GM19438 (cell line): ENCODE measurements at regions not wholly inside any gene's neighbourhood (a gene's known extent, or its start where the extent isn't known, plus 50 kb on each side); places are given as distances from the start of the nearest gene placed in this dataset.

Experiments
- ATAC-seq: cut with Tn5 transposase; IDR thresholded peaks from one replicate; pipeline ENCODE4 v1.9.1; 2021; ENCODE audit warnings: low read depth; ENCODE audit not compliant: unreplicated experiment

DNA sequence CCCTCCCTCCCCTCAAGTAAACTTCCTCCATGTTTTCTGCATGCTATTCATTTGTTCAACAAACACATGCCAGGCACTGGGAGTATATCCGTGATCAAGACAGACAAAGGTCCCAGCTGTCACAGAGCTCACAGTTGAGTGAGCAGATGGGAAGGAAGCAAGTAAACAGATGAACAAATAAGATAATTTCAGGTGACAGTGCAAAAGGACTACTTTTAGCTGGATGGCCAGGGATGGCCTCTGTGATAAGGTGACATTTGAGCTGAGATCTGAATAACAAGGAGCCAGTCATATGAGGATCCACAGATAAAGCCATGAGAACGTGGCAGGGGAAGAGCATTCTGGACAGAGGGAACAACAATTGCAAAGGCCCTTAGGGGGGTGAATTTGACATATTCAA lies 121.7 kb upstream of the RAD23B start:
- no peak for ATAC-seq

DNA sequence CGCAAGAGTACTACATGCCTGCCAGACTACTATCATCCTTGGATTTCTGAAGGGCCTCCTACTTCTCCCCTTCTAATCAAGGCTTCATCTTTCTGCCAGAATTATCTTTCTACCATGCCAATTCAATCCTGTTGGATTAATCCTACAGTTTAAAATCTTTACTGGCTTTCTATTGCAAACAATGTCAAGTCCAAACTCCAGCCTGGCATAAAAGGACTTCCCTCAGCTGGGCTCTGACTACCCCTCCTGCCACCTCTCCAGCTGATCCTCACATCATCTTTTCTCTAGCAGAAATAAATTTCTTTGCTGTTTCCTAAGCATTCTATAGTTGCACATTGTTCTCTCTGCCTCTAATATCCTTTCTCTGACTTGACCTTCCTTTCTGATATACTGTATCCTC lies 119.7 kb upstream of the RAD23B start:
- no peak for ATAC-seq

DNA sequence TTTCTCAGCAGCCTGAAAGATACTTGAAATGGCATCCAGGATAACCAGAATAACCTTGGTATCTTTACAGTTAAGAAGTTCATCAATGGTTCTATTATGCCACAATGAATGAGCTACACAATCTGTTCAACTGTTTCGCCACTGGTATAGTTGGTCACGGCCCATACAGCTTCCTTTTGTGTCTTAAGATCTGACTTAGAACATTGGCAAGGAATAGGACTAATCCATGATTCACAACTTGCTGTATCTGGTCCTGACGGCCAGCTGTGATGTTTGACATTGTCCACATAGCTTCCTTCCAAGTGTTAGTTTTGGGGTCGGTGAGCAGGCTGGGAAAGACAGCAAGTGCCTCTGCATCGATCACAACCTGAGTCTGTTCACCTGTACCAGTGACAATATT lies 113.3 kb upstream of the RAD23B start:
- ATAC-seq = no peak

DNA sequence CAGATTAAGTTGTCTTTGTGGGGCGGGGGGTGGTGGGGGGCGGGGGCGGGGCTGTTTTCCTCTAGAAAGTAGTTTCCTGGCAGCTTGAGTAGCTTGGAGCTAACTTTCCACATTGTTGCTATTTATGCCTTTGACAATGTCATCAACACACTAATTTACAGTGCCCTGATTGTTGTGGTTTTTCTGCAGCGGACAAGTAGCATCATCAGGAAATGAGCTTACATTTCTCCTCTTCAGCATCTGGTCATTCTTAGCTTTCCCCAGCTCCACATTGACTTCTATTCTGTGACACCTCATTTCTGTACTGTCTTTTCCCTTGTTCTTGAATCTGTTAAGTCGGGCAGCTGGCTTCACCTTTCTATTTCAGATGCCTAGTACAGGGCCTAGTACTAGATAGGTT lies 112.3 kb upstream of the RAD23B start:
- no peak for ATAC-seq

DNA sequence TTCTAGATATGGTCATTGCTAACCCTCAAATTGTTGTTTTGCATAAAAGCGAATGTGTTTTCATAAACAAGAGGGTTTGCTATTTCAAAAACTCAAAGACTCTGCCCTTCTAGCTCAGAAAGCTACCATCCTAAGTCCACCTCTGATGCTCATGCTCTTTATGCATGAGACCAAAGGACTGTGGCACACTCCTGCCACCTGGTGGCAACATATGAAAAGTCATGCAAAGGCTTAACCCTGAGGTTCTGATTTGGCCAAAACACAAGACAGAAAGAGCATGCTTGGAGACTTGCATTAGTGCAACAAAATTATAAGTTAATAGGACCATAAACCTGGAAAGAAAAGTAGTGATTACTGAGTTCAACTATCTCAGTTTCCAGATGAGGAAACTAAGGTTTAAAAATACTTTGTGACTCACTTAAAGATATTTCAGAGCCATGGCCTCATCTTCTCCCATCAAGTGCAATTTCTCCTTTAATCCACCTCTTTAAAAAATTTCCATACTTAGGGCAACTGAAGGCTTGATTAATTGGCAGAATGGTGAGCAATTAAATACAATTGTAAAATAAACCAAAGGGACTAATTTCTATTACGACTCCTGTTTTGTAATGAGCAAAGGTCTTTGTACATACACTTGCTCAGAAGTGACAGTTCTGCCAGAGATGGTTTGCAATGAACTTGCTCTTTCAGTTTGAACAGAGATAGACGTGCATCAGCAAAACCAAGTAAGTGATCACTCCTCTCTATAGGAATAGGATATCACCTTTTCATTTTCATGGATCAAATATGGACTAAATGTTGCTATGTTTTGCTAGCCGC lies 110.7 kb upstream of the RAD23B start:
- ATAC-seq = peak; percentile 79

DNA sequence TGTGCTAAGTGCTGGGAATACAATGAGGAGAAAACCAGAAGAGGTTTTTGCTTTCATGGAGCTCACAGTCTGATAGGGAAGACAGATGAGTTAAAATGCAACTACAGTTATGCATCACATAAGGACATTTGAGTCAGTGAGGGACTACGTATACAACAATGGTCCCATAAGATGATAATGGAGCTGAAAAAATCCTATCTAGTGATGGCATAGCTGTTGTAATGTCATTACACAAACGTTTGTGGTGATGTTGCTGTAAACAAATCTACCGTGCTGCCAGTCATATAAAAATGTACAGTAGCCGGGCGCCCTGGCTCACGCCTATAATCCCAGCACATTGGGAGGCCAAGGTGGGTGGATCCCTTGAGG lies 110.1 kb upstream of the RAD23B start:
- peak; percentile 33 for ATAC-seq

DNA sequence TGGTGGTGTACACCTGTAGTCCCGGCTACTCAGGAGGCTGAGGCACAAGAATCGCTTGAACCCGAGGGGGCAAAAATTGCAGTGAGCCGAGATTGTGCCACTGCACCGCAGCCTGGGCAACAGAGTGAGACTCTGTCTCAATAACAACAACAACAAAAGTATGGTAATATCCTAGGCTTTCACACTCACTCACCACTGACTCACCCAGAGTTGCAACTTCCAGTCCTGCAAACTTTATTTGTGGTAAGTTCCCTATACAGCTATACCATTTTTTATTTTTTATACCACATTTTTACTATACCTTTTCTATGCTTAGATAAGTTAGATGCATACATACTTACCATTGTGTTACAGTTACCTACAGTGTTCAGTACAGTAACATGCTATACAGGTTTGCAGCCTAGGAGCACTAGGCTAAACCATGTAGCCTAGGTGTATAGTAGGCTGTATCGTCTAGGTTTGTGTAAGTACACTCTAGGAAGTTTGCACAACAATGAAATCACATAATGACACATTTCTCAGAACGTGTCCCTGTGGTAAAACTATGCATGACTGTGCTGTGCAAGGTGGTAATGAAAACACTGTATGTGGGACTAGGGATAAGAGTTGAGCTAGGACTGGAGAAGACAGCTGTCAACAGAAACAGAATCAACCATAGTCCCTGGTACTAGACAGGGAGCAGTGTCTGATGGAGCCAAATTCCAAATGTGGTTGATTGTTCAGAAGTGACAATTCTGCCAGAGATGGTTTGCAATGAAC lies 109.5 kb upstream of the RAD23B start:
- no peak for ATAC-seq

DNA sequence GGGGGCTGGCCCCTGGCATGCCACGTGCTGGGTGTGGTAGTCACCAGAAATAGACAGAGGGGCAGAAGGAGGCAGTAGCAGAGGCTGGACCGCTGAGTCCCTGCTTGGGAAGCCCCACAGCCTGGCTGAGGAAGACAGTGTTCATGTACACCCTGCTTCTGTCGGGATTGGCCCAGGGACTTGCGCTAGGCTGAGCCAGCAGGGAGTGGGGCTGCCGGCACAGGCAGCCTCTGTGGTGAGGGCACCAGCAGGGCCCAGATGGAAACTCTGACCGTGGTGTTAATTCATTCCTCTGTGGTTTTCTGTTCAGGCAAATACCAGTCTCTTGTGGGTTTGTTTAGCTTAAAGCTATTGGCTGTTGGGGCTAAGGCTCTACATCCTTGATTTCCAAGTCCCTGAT lies 108.6 kb upstream of the RAD23B start:
- ATAC-seq = no peak

DNA sequence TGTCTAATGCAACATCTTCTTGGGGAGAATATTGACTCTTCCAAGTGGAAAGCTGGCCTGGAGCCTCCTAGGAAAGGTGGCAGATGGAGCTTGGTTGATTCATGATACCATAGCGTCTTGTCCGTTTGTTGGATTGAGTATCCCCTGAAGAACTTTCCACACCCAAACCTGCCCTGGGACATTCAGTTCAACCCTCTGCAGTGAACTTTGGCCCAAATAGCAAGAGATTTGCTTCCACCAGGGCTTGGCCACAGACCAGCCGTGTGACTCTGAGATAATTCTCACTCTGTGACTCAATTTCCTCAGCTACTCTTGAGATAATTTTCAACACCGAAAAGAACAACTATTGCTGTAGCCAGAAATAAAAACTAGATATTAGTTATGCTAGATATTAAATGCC lies 108.0 kb upstream of the RAD23B start:
- ATAC-seq = no peak

DNA sequence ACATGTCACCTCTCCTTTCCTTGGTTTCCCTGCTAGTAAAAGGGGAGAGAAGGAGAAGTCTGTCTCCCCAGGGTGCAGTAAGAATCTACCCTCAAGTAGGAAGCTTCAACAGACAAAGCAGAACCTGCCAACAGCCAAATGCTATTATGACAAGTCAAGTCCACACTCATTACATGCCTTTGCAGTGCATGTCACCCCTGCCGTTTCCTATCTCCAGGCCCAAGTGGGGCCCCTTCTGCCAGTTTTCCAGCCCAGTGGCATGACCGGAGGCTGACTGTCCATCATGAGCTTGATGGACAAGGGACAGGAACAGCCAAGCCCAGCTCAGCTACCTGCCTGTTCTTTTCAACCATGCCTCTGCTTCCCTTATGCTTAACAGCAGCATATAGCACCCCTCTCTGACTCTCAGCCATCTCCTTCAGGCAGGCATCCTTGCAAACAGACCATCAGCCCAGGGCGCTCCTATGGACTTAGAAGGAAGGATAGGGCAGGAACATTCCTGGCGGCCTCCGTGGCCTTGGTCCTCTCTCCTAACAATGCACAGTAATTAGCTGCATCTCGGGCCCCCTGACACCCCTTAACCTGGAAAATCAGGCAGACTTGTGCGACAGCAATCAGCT lies 107.2 kb upstream of the RAD23B start:
- no peak for ATAC-seq

DNA sequence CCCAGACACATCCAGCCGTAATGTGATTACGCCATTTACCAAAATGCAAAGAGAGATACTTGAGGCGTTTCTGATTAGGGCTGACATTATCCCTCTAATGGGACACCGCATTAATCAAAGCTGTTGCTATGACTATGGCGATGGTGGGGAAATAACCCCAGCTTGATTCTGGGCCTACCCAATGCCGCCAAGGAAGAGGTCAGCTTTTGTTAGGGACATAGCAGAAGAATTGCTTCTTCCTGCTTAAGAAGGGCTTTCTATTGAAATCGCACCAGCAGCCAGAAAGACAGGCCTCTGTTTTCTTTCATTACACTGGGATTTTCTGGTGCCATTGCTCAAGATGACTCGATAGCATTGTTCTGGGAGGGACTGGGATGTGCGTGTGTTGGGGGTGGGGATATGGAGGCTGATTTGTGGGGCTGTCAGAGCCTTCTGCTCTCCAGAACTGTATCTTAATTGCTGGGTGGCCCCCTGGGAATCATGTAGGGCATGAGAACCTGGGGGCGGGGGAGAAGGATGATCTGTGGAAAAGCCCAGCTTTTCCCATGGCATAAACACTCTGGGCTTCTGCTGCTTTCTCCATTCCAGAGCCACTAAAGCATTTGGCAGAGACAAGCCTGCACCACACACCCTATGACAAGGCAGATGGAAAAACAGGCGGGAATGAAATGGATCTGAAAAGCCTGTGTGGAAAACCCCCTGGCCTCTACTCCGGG lies 106.5 kb upstream of the RAD23B start:
- no peak for ATAC-seq

DNA sequence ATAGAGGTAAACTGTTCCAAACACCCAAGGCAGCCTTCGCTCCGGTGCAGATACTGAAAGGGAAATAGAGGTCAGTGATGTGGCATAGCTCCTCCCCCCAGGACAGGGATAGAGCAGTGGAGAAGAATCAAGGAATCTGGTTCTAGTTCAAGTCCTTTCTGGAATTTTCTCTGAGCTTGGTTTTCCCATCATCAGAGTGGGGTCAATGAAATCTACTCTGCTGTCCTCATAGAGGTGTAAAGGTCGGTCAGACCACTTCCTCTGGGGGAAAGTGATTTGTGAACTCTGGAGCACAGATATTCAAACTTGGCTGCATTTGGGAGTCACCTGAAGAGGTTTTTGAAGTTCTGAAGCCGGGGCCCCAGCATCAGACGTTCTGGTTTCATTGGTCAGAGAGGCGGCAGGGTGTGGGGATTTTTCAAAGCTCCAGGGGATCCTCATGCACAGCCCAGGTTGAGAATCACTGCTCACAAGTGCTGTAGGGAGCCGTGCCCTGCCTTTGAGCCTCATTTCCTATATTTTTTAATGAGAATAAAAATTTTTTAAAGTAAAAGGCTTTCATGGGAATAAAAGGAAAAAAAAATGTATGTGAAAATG lies 105.7 kb upstream of the RAD23B start:
- ATAC-seq = no peak

DNA sequence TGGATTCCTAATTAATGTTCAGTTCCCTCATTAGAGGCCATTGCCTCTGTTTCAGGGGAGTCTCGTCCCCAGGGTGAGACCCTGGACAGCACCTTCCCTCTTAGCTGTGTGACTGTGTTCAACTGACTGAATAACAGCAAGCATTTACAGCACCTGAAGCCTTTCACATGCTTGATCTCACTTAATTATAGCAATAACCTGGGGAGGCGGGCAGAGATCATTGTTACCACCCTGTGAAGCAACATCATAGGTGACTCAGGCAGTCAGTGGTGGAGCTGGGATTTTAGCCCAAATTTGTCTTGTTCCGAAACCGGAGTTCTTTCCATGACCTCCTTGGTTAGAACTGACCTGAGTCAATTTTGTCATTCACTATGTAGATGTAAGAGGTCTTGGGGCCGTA lies 105.2 kb upstream of the RAD23B start:
- no peak for ATAC-seq

DNA sequence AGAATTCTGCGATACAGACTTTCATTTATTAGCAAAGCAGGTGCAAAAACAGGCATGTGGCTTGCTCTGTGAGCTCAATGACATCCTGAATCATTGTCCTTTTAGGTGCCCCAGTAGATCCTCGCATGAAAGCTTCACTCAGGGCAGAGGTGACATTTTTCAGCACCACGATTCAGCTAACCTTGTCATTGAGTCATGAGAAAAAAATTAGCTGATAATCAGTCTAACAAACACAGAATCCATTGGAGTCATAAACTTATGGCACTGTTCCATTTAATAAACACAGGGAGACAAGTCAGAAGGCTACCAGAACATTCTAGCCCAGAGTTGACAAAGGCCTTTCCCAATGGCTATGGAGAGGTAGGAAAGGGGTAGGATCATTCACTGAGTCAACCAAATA lies 104.8 kb upstream of the RAD23B start:
- ATAC-seq = no peak

DNA sequence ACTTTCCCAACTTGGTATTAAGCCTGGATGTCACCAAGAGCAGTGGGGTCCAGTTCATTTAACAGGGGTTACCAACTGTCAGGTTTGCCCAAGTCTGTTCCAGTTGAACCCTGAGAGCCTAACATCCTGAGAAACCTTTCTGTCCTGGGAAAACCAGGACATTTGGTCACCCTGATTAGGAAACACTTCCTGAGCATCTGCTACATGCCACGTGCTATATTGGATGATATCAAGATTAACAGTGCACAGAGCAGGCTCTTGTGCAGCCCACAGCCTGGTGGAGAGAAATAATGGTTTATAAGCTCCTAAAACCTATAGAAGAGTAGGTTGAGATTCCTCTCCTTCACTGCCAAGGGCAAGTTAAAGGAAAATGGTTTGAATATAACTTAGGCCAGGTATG lies 102.9 kb upstream of the RAD23B start:
- ATAC-seq = no peak

DNA sequence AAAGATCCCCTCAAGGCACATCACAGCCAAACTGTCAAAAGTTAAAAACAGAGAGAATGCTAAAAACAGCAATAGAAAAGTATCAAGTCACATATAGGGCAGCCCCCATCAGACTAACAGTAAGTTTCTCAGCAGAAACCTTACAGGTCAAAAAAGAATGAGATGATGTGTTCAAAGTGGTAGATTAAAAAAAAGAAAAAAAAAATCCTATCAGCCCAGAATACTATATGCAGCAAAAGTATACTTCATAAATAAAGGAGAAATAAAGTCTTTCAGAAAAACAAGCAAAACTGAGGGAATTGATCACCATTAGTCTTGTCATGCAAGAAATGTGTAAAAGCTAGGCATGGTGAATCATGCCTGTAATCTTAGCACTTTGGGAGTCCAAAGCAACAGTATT lies 99.9 kb upstream of the RAD23B start:
- ATAC-seq = no peak

DNA sequence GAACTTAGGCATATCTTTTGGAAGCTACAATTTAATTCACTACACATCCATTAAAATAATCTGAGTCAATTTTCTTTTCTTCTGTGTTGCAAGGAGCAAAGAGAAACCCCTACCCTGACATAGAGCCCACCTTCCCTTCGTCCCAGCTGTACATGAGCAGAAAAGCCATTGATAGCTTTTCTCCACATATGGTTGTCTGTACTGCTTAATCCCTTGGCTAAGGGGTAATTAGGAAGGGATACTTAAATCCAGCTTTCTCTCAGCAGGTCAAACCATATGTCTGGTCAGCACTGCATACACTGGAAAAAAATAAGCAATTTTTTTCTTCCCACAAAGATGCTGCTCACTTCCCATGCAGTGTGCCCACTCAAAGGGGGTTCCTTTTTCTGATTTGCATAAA lies 94.7 kb upstream of the RAD23B start:
- ATAC-seq = no peak

DNA sequence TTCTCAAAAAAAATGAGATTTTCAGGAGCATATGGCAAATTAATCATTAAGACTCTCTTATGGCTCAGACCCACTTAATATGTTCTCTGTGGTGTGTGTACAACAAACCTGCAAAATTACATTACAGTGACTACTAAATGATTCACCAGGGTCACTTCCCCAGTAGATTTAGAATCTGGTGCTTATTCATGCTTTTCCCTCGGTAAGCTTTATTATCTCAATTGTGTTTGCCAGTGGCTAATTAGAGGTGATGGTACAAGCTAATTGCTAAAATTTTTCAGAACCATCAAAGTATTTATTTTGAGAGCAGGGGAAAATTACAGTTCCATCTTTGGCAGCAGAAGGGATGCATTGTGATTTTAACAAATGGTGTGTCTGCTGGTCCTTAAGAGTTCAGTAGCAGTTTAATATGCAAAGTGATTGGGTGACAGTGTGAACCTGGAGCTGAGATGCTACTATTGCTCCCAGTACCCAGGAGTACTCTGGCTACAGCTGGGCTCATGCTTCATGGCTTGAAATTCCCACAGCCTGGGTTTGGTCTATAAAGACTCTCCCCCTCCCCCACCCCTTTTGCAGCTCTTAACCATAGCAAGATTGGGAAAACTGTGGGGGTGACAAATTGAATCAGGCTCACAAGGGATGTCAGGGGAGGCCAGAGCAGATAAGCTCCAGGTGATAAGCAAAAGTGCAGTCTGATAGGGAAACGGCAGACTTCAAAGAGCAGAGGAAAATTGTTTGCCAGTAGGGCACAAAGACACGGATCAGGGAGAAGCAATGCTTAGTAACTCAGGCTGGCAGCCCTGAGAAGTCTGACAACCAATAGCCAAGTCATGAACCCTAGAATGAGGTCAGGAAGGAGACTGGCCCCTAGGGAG lies 92.8 kb upstream of the RAD23B start:
- ATAC-seq = no peak

DNA sequence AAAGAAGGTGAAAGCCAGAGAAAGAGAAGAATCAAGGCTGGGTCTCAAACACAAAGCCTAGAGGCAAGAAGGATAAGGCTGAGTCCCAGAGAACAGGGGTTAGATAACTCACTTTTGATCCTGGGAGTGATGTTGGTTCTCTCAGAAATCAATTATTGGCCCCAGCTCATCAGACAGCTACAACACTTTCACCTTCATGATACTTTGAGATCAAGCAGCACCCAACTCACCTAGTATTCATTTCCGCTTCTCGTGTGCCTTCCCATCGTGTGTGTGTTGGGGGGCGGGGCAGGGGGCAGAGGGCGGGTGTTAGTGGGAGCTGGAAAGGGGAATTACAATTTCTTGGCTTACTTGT lies 92.2 kb upstream of the RAD23B start:
- no peak for ATAC-seq

DNA sequence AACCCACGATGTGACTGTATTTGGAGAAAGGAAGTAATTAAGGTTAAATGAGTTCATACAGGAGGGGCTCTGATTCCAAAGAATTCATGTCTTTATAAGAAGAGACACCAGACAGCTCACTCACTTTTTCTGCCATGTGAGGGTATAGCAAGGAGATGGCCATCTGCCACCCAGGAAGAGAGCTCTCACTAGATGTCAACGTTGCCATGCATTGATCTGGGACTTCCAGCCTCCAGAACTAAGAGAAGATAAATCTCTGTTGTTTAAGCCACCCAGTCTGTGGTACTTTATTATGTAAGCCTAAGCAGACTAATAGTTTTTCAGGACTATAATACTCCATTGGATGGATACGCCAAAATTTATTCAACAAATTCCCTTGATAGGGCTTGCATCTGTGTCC lies 89.8 kb upstream of the RAD23B start:
- ATAC-seq = no peak
